ENCODE measurements at regions not wholly inside any gene's neighbourhood (a gene's known extent, or its start where the extent isn't known, plus 50 kb on each side); places are given as distances from the start of the nearest gene placed in this dataset.
"Not testable (repeated sequence)": the region's sequence is repeated elsewhere in the genome, so short reads cannot be mapped to it uniquely, and the experiment has no call there.

DNA sequence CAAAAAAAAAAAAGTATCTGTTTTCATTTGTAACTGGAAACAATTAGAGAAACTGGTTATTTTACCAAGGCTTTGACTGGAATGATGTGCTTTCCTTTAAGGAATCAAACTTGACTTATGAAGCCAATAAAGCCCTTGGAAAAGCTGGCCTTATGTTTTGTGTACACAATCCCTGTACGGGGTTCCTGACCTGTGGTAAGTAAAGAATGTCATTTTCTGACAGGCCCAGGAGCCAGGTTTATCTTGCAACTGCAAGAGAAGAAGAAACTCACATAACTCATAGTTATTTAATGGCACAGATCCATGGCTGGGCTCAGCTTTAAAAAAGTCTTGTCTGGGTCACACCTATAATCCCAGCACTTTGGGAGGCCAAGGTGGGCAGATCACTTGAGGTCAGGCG lies 235.9 kb upstream of the RAI14 start:
- TF ChIP-seq, protein P1, sequence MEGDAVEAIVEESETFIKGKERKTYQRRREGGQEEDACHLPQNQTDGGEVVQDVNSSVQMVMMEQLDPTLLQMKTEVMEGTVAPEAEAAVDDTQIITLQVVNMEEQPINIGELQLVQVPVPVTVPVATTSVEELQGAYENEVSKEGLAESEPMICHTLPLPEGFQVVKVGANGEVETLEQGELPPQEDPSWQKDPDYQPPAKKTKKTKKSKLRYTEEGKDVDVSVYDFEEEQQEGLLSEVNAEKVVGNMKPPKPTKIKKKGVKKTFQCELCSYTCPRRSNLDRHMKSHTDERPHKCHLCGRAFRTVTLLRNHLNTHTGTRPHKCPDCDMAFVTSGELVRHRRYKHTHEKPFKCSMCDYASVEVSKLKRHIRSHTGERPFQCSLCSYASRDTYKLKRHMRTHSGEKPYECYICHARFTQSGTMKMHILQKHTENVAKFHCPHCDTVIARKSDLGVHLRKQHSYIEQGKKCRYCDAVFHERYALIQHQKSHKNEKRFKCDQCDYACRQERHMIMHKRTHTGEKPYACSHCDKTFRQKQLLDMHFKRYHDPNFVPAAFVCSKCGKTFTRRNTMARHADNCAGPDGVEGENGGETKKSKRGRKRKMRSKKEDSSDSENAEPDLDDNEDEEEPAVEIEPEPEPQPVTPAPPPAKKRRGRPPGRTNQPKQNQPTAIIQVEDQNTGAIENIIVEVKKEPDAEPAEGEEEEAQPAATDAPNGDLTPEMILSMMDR (IDR thresholded peaks at IDR 0.05): not testable (repeated sequence)
- not testable (repeated sequence) for TF ChIP-seq POLR2A (IDR thresholded peaks at IDR 0.05)

Measured in adrenal gland (tissue), 5 donors.